NCI-H82 (cell line): ENCODE measurements at regions not wholly inside any gene's neighbourhood (a gene's known extent, or its start where the extent isn't known, plus 50 kb on each side); places are given as distances from the start of the nearest gene placed in this dataset.
"Not testable (repeated sequence)": the region's sequence is repeated elsewhere in the genome, so short reads cannot be mapped to it uniquely, and the experiment has no call there.

Source experiments
- DNase-seq: peaks from one replicate; lab custom pipeline; 2025; lab: John Stamatoyannopoulos, UW

- no peak for DNase-seq
Observed at GRCh38 chr11:92607969-92608722, 361.3 kb upstream of the MTNR1B start.

GRCh38 chr11:92611157-92611556 lies 358.3 kb upstream of the MTNR1B start:
- no peak for DNase-seq

- not testable (repeated sequence) for DNase-seq
Observed at GRCh38 chr11:92618020-92618419, 351.4 kb upstream of the MTNR1B start.

- DNase-seq, result no peak
Observed at GRCh38 chr11:92623055-92623454, 346.4 kb upstream of the MTNR1B start.

- peak; percentile 29 for DNase-seq
Observed at GRCh38 chr11:92625894-92626293, 343.6 kb upstream of the MTNR1B start.

GRCh38 chr11:92626624-92627023 lies 342.8 kb upstream of the MTNR1B start:
- peak; percentile 16 for DNase-seq

GRCh38 chr11:92627615-92628256 lies 341.7 kb upstream of the MTNR1B start:
- DNase-seq, result peak; percentile 16

- no peak for DNase-seq
Observed at GRCh38 chr11:92628401-92629292, 340.8 kb upstream of the MTNR1B start.

- DNase-seq, result no peak
Observed at GRCh38 chr11:92632495-92632894, 337.0 kb upstream of the MTNR1B start.

- DNase-seq, result no peak
Observed at GRCh38 chr11:92633820-92634219, 335.6 kb upstream of the MTNR1B start.

GRCh38 chr11:92636543-92637188 lies 332.8 kb upstream of the MTNR1B start:
- no peak for DNase-seq

GRCh38 chr11:92638678-92639077 lies 330.8 kb upstream of the MTNR1B start:
- DNase-seq, result no peak

- no peak for DNase-seq
Observed at GRCh38 chr11:92642177-92642931, 327.1 kb upstream of the MTNR1B start.

GRCh38 chr11:92643827-92644226 lies 325.6 kb upstream of the MTNR1B start:
- DNase-seq, result no peak

- peak; percentile 21 for DNase-seq
Observed at GRCh38 chr11:92644595-92645445, 324.6 kb upstream of the MTNR1B start.

- DNase-seq, result no peak
Observed at GRCh38 chr11:92651159-92651558, 318.3 kb upstream of the MTNR1B start.

- no peak for DNase-seq
Observed at GRCh38 chr11:92653454-92653853, 316.0 kb upstream of the MTNR1B start.

- no peak for DNase-seq
Observed at GRCh38 chr11:92656783-92657182, 312.7 kb upstream of the MTNR1B start.

- no peak for DNase-seq
Observed at GRCh38 chr11:92657226-92657625, 312.2 kb upstream of the MTNR1B start.

GRCh38 chr11:92658733-92659132 lies 310.7 kb upstream of the MTNR1B start:
- no peak for DNase-seq
